DMS 273 (cell line): ENCODE measurements at regions not wholly inside any gene's neighbourhood (a gene's known extent, or its start where the extent isn't known, plus 50 kb on each side); places are given as distances from the start of the nearest gene placed in this dataset.
"Not testable (repeated sequence)": the region's sequence is repeated elsewhere in the genome, so short reads cannot be mapped to it uniquely, and the experiment has no call there.

ENCODE experiments used
- DNase-seq: peaks from one replicate; lab custom pipeline; 2025; ENCODE audit not compliant: unreplicated experiment; lab: John Stamatoyannopoulos, UW

DNA sequence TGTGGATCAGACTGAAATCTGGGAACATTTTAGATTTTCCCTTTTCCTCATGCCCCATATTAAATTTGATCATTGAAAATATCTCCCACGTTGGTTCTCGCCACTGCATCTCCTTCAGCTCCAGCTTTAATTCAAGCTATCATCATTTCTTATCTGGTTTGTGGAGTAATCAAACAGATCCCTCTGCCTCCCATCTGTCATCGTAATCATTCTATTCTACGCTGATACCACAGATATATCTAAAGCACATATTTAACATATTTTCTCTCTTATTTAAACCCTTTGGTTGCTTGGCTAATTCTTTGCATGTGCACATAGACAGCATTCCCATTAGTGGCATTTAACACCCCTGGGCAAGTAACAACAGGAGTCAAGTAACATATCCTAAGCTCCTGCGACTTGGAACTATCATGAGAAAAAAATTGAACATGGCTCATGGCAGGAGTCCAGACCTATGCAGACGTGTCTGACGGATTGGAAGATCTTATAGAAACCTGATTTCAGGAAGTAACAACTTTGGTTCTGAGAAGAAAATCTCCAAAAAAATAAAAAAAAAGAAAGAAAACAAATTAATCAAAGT, 158.8 kb upstream of the KYNU start:
- no peak for DNase-seq

DNA sequence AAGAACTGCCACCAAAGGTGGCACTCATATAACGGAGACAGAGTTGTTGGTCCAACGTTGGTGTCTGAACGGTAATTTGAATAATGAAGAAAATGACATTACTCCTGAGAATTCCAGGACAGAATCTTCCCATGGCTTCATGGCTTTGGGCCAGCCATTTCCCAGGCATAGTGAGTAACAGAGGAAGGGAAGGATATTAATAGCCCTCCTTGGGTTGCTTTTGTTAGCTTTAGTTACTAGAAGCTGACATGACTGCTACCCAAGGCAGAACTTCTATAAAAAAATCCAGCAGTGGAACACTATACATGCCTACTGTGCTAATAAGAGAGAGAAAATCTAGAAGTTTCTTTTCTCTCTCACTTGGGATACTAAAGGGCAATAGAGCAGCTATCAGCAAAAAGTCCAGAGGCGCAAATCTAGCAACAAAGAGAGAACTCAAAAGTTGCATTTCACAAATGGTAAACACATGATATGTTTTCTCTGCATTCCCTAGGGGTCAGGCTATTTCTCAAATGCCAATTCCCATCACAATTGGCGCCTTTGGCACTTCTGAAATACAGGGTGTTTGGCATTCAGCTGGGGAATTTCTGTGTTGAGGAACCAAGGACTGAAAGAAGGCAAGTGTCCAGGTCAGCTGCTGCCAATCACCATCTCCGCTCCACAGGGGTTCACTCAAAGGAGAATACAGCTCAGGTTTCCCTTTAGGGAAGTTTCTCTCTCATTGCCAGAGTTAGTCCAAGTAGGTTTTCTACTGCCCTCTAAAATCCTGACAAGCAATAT, 160.8 kb upstream of the KYNU start:
- no peak for DNase-seq

DNA sequence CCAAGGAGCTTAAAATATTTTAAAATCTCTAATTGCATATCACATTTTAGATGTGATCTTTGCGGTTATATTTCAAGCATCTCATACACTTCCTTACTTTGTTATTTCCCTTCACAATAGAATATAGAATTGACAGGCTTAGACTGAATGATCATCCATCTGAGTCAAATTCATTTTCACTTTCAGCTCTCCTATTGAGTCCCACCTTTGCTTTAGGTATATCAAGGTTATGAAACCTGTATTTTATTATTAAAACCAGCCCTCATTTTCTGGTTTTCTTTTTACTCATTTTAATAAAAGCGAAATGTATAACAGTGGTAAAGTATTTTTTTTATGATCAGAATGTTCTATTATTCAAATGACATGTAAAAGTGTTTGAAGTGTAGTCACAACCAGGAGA, 162.9 kb upstream of the KYNU start:
- DNase-seq: no peak

DNA sequence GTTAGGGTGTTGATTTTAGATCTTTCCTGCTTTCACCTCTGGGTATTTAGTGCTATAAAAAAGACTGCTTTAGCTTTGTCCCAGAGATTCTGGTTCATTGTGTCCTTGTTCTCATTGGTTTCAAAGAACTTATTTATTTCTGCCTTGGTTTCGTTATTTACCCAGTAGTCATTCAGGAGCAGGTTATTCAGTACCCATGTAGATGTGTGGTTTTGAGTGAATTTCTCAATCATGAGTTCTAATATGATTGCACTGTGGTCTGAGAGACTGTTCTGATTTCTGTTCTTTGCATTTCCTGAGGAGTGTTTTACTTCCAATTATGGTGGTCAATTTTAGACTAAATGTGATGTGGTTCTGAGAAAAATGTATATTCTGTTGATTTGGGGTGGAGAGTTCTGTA, 167.1 kb upstream of the KYNU start:
- no peak for DNase-seq

DNA sequence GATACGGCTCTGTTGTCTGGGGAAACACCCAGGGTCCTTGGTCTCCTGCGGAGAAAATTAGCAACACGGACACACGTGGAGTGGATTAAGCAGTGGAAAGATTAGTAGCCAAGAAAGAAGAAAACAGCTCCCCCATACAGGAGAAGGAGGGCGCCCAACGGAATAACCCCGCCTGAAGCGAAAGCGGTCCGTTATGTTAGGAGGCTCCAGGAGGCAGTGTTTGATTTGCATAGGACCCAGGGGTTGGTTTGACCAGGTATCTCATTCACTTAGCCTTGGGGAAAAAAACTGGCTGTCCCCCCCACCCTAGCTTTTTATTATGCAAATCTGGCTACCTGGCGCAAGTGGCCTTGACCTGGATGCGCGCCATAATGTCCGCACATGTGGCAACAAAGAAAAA, 170.1 kb upstream of the KYNU start:
- DNase-seq: no peak

DNA sequence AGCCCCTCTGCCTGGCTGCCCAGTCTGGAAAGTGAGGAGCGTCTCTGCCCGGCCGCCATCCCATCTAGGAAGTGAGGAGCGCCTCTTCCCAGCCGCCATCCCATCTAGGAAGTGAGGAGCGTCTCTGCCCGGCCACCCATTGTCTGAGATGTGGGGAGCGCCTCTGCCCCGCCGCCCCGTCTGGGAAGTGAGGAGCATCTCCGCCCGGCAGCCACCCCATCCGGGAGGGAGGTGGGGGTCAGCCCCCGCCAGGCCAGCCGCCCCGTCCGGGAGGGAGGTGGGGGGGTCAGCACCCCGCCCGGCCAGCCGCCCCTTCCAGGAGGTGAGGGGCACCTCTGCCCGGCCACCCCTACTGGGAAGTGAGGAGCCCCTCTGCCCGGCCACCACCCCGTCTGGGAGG, 175.1 kb upstream of the KYNU start:
- DNase-seq: not testable (repeated sequence)

DNA sequence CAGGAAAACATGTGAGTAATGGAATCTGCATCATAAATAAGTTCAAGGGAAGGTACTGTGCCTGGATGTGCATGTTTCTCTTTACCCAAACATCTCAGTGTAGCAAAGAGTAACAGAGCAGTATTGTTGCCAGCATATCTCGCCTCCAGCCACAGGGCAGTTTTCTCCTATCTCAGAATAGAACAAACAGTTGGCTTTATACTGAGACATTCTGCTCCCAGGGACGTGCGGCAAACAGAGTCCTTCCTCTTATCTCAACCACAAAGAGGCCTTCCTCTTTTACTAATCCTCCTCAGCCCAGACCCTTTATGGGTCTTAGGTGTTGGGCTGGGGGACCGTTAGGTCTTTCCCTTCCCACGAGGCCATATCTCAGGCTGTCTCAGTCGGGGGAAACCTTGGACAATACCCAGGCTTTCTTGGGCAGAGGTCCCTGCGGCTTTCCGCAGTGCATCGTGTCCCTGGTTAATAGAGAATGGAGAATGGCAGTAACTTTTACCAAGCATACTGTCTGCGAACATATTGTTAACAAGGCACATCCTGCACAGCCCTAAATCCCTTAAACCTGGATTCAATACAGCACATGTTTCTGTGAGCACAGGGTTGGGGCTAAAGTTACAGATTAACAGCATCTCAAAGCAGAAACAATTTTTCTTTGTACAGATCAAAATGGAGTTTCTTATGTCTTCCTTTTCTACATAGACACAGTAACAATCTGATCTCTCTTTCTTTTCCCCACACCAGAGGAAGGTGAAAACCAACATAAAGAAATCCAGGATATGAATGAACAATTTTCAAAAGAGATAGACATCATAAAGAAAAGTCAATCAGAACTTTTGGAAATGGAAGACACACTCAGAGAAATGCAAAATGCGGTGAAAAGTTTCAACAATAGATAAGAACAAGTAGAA, 181.9 kb upstream of the KYNU start:
- not testable (repeated sequence) for DNase-seq

DNA sequence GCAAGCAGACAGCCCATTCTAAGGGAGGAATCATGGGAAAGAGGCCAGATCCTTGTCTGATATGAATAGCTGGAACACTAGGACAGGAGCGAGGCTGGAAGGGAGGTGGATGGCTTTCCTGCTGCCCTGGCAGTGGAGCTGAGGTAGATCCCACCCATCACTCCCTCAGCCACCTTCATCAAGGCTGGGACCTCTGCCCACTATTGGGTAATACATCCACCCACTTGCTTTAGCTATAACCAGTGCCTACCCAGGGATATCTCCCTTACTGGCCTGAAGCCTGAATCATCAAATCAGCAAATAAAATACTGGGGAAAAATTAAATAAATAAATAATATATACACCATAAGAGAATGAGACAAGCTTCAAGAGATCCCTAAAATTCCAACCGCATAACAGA, 183.2 kb upstream of the KYNU start:
- DNase-seq: no peak

DNA sequence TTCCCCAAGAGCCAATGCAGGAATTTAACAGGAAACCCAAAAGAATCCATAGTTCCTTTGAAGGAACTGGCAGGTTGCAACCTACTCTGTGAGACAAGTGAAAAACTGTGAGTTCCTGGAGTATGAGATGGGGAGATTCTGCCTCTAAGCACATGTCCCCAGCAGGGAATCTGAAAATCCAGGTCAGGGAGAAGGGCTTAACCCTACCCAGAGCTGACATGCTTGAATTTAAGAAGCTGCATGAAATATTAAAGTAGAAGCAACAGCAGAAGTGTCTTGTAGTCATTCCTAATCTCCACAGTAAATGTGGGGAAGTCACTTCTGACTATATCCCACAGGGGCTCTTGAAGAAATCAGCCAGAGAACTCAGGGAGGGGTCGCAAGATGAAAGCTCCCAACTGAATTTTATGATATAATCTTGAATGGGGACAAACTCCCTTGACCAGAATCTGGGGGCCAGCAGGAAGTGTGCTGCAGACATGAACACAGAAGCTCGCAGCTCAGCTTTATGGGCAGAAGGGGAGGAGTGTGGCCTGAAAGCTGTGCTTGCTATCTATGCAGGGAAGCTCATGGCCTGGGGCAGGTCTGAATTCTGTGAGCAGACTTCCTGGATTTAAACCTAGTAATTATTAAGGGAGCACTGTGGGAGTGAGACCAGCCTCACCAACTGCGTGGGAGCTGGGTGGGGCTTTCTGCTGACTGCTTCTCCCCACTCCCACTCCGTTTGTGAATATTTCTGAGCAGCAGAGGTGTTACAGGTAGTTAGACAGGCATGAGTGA, 184.1 kb upstream of the KYNU start:
- no peak for DNase-seq

DNA sequence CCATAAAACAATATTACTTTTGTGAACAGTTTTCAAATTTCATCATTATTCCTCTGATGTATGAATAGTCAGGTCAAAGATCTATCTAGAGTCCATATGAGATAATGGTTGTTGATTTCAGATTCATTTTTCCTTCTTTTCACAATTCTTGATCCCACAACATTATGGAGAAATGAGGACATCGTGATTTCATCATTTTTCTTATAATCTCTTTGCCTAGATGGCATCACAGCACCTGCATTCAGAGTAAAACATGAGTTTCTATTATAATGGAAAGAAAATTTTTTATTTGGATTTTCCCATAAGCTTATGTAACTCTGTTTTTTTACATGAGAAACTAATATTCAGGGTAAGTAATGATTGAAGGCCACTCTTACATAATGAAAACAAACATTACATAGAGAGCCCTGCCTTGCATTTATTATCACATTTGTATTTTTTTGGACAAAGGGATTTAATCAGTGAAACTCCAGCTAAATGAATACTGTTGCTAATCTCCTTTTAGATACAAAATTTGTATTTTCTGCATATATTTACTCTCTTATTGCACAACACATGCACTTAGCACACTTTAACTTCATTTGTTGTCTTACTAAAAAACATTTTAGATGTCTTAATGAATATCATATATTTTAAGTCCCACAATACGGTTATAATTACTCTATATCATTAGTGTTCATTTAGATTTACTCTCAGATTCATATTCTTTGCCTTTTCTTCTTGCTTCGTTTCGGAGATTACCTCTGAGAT, 188.4 kb upstream of the KYNU start:
- no peak for DNase-seq

DNA sequence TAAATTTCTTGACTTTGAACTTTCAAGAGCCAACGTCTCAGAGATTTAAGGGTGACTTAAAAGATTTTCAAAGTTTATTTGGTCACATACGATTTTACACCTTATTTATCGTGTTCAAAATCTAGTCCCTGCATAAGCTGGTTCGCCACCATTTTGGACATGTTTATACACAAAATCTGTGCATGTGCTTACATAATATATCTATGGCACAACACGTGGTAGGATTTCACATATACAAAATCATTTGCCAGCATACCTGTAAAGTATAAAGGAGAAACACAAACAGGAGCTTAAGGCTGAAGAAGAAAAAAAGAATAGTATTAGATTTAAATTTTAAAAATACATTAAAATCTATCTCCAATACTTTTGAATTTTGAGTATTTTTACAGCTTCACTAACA, 190.0 kb upstream of the KYNU start:
- DNase-seq: no peak

DNA sequence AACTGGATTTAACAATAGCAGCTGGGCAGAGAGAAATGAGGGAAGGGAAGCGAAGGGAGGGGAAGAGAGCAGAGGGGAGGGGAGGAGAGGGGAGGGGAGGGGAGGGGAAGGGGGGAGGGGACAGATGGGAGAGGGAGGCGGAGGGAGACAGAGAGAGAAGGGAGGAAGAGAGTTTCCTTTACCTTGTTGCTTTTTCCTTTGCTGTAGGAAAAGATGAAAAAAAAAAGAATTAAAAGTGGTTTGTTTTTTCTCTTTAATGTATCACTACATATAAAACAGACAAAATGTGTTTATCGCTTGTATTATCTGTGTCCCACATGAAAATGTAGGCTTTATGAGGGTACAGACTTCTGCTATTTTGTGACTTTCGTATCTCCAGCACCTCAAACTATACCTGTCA, 190.4 kb upstream of the KYNU start:
- no peak for DNase-seq

DNA sequence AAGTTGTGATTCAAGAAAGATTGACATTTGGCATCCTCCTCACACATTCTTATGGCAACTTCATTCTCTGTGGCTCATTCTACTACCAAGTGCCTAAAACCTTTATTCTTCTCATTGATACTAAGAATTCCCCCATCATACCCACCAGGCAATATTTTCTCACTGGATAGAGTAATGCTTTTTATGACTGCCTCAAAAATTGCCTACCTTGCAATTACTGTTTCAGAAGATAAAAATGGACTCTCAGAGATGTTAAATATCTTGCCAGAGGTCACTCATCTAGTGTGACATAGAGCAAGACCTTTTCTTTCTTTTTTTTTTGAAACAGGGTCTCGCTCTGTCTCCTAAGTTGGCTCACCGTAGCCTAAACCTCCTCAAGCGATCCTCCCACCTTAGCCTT, 192.8 kb upstream of the KYNU start:
- no peak for DNase-seq

DNA sequence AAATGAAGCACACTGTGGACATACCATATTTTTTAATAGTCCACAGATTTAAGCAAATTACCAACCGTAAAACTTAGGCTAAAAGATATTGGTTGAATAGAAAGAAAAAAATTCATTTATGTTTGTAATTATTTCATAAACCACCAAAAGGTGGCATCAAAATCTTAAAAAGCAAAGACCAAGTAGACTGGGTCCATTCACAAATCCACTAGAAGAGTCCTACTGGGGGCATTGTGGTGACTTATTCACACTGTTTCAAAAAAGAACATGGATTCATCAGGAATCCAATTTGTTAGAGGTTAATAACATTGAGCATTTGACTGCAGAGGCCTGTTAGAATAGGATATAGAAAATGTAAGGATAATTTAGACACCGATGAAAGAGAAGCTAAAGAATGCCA, 194.9 kb upstream of the KYNU start:
- DNase-seq: no peak

DNA sequence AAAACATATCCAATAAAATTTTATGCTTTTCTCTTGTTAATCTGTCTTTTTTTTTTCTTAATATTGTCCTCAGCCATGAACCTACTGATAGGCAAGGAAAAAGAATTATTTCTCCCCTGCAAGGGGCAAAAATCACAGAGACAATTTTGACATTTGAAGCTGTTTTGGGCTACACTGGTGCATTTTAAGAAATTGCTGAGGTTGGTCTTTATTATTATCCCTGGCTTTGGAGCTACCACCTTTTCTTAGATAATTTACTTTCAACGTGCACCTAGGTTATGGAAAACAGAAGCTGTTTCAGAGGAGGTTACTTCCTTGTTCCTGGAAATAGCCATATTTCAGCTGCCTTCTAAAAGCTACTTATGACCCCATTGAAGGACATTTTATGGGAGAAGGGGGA, 195.5 kb upstream of the KYNU start:
- no peak for DNase-seq

DNA sequence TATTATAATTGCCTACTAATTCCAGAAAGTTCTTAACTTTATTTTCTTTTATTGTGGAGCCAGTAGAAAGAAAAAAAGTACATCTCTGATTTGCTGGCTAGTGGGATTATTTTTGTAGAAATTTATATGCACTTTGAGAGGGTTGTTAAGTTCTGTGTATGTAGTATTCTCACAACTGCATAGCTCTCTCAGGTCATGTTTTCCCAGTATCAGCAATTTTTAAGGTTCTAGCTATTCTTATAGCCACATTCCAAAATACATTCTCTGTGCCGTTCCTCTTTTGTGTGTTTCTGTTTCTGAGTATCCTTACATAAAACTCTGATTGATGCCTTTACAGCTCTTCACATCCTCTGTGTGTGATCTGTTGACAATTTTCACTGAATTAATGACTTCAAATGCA, 199.3 kb upstream of the KYNU start:
- no peak for DNase-seq

DNA sequence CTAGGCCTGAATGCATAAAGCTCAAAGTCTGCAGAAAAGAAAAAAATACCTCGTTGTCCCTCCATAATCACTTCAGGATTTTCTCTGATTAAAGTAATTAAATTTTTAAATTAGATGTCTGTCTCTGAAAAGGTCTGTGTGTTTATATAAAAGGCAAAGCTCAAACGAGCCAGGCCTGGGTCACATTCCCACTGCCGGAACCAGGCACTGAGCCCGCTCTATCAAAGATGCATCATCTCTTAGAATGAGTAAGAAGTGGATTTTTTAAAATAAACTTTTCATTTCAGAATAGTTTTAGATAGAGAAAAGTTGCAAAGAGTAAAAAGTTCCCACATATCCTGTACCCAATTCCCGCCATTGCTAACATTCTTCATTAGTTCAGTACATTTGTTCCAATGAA, 202.1 kb upstream of the KYNU start:
- DNase-seq: no peak

DNA sequence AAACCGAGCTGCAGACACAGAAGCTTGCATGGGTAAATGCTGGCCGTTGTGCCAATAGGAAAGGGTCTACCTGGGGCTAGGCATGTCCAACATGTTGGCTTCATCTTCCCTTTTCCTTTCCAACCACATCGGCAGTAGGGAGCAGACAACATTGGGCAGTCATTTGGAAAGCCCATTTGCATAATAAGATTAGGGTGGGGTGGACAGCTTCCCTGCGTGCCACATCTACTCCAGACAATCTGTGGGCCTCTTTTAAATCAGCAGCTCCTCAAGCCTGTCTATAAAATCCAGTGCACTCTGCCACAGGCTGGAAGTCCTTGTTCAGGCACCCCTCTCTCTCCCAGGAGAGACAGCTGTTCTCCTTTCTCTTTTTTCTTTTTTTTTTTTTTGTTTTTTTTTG, 203.6 kb upstream of the KYNU start:
- DNase-seq: no peak

DNA sequence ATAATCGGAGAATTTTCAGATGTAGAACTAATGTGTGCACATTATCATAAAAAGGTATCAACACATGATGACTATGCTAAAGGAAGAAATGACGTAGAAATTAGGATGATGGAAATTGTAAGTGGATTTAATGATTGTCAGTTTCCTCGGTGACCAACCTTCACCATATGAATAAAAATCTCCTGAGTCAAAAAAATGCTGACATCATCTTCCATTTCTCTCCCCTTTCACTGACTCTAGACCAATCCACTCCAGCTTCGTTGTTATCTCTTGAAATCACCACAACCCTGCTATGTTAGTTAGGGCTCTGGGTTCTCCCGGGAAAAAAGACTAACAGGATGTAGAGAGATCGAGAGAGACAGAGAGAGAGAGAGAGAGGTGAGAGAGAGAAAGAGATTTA, 204.8 kb upstream of the KYNU start:
- DNase-seq: no peak

DNA sequence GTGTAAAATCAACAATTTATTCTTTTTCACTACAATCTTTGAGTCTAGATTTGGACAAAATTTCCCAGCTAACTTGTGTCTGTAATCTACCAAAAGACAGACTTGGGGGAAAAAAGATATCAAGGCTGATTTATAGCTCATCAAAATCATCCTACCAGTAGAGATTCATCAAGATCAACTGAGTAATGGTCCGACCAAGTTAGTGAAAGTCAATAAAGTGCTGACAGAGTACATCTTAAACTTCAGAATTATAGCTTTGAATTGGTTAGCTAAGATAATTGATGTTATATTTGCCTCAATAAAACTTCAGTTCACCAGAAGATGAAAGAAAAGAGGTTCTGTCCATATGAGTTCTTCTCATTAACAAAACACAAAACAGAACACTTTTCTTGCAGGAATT, 207.1 kb upstream of the KYNU start:
- no peak for DNase-seq

DNA sequence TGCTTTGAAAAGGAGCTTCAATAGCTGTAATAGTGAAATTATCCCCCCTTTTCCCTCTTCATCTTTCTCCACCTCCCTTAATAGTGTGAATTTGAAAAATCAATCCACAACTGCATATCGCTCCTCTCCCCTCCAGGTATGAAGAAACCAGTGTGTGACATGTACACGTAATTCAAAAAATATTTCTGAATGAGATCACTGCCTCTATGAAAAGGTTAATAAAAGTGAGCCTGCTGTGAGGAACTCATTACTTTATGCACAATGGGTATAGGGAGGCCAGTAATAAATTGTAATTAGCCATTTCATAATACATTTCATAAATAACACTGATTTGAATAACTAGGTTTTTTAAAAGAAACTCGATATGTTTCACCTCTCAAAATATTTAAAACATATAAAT, 209.0 kb upstream of the KYNU start:
- DNase-seq: no peak
